ENCODE measurements at regions not wholly inside any gene's neighbourhood (a gene's known extent, or its start where the extent isn't known, plus 50 kb on each side); places are given as distances from the start of the nearest gene placed in this dataset.

GRCh38 chr14:65878586-65878985, 466.1 kb downstream of the FUT8 start:
- no peak for DNase-seq

GRCh38 chr14:65879248-65880009, 466.9 kb downstream of the FUT8 start:
- DNase-seq = no peak

DNA sequence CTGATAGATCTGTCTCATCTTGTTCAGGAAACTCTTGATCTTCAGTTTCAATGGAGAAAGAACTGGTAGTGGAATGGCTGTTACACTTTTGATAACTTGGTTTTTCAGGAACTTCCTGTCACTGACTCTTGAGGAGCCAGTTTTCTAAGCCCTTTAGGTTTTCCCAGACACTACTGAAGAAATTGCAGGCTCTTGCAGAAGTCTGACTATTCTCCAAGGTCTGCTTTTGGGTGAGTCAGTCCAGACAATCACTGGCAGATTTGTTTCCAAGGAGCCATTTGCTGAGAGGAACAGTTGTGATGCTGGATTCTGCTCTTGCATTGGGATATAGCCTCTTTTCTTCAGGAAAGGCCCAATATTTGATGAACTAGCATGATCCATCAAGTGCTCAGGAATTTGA, 468.0 kb downstream of the FUT8 start:
- DNase-seq = no peak

DNA sequence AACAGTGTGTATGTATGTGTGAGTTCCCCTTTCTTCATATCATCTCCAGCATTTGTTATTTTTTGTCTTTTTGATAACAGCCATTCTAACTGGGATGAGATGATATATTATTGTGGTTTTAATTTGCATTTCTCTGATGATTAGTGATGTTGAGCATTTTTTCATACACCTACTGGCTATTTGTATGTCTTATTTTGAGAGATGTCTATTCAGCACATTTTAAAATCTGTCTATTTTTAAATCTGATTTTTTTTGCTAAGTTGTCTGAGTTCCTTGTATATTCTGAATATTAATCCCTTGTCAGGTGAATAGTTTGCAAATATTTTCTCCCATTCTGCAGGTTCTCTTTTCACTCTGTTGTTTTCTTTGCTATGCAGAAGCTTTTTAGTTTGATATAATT, 469.1 kb downstream of the FUT8 start:
- DNase-seq = no peak

DNA sequence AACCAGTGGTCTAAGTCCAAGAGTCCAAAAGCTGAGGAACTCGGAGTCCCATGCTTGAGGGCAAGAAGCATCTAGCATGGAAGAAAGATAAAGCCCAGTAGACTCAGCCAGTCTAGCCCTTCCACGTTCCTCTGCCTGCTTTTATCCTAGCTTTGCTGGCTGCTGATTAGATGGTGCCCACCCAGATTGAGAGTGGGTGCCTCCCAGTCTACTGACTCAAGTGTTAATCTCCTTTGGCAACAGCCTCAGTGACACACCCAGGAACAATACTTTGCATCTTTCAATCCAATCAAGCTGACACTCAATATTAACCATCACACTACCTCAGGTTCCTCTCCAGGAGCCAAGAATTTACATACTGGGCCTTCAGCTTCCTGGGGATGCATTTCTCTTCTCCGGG, 476.1 kb downstream of the FUT8 start:
- DNase-seq = no peak

DNA sequence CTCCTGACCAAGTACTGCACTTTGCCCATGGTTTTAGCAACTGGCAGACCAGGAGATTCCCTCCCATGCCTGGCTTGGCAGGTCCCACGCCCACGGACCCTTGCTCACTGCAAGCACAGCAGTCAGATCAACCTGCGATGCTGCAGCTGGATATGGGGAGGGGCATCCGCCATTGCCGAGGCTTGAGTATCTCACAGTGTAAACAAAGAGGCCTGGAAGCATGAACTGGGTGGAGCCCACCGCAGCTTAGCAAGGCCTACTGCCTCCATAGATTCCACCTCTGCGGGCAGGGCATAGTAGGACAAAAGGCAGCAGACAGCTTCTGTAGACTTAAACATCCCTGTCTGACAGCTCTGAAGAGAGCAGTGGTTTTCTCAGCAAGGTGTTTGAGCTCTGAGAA, 479.8 kb downstream of the FUT8 start:
- no peak for DNase-seq

DNA sequence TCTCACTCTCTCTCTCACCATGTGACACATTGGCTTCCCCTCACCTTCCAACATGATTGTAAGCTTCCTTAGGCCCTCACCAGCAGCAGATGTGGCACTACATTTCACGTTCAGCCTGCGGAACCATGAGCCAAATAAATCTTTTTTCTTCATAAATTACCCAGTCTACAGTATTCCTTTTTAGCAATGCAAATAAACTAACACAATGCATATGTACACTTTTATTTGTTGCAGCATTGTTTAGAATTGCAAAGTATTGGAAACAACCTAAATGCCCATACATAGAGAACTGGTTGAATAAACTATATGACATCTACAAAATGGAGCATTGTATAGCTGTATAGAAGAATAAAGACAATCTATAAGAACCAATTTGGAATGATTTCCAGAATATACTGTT, 487.6 kb downstream of the FUT8 start:
- no peak for DNase-seq

DNA sequence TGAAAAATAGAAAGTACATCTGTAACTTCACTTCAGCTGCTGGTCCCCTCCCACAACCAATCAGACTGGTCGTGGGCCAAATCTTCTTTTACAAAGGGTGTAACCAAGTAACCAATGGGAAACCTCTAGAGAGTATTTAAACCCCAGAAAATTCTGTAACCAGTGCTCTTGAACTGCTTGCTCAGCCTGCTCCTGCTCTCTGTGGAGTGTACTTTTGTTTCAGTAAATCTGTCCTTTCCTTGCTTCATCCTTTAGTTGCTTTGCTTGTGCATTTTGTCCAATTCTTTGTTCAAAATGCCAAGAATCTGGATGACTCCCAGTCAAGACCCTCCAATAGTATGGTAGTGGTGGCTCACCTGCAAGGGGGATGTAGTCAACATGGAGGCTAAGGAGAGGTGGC, 489.1 kb downstream of the FUT8 start:
- DNase-seq = no peak

GRCh38 chr14:65904988-65905387, 492.5 kb downstream of the FUT8 start:
- DNase-seq = no peak

- DNase-seq = no peak
Observed at GRCh38 chr14:65906344-65906743, 493.8 kb downstream of the FUT8 start.

DNA sequence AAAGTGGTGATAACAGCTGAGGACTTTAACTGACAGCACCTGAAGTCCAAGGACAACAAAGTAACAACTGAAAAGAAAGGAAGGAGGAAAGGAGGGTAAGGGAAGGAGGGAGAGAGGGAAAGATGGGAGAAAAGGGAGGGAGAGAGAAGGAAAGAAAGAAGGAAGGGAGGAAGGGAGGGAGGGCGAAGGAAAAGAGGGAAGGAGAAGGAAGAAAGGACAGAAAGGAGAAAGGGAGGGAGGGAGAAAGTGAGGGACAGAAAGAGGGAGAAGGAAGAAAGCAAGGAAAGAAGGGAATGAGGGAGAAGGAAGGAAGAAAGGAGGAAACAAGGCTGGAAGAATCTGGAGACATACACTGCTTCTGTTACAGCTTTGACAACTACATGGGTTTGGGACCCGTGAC, 494.4 kb downstream of the FUT8 start:
- DNase-seq = no peak

DNA sequence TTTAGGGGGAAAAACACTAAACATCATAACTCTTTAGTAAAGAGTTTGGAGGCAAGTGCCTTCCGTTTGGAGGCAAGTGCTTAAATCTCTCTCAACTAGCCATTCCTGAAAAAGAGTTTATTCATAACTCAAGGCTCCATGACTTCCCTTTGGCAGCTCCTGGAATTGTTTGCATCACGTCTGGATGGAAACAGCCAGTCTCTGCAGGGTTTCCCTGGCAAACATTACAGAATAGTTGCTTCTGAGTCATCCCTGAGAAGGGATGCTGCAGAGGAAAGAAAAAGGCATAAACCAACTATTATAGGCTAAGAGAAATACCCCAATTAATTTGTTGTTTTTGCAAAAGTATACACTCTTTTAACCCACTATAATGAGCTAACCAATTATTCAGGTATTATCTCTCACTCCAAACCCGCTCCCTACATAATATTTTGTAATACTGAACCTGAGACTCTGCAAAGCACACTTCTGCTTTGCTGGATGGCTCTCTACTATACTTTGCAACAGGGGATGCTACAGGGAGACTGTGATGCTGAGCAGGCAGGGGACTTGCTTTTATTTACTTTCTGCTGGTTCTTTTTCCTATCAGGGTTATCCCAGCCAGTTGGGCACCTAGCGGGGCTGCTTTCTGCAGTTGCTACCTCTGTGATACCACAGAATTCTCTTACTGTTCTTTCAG, 497.7 kb downstream of the FUT8 start:
- no peak for DNase-seq

DNA sequence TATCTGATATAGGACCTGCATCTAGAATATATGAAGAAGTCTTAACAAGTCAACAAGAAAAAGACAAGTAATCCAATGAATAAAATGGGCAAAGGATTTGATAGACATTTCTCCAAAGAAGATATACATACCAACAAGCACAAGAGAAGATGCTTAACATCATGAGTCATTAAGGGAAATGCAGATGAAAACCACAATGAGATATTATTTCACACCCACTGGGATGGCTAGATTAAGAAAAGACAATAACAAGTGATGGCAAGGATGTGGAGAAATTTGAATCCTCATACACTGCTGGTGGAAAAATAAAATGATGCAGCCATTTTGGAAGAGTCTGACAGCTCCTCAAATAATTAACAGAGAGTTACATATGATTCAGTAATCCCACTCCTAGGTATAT, 502.6 kb downstream of the FUT8 start:
- DNase-seq = no peak

GRCh38 chr14:65916055-65916454, 503.5 kb downstream of the FUT8 start:
- no peak for DNase-seq

DNA sequence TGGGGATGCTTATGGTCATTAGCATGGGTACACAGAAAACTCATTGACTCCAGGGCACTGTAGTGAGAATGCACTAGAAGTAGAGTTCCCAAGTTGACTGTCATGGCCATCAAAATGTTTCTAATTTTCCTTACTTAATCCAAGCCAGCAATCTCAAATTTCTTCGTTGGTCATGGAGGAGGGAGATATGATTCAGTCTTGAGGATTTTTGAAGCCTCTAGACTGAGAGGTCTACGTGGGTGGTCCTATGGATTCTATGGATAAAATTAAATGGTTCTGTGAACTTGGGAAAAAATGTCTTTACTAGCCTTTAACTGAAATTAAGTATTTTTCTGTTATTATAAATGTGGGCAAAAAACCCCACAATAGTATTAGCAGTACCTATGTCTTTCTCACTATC, 508.5 kb downstream of the FUT8 start:
- DNase-seq = no peak

DNA sequence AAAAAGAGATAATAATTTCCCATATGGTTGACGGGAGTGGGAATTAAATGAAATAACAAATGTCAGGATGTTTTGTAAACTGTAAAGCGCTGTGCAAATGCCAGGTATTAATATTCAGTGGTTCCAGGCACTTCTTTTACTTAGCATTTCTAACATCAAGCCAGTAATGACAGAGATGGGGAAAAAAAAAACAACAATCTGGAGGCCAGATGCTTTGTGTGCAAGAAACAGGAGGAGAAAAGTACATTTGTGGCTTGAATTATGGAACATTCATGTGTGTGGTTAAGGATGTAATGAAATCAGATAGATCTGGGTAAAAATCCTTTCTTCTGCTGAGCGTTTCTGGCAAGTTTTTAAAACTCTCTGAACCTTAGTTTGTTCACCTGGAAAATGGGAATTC, 509.6 kb downstream of the FUT8 start:
- no peak for DNase-seq

DNA sequence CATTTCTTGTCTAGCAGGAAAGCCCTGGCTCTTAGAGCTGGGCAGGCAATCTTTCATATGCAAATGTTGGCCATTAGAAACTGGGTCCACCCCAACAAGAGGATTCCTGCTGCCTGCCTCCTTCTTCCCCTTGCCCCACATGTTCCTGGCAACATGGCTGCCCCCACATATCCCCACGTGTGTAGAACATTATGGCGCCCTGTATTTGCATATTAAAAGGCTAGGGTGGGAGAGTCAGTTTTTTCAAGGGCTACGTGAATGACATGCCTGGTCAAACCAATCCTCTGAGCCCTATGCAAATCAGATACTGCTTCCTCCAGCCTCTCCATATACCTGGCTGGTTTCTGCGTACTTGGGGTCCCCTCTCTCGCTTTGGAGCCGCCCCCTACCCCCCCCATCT, 514.0 kb downstream of the FUT8 start:
- no peak for DNase-seq

- DNase-seq = no peak
Observed at GRCh38 chr14:65926935-65927700, 514.6 kb downstream of the FUT8 start.

DNA sequence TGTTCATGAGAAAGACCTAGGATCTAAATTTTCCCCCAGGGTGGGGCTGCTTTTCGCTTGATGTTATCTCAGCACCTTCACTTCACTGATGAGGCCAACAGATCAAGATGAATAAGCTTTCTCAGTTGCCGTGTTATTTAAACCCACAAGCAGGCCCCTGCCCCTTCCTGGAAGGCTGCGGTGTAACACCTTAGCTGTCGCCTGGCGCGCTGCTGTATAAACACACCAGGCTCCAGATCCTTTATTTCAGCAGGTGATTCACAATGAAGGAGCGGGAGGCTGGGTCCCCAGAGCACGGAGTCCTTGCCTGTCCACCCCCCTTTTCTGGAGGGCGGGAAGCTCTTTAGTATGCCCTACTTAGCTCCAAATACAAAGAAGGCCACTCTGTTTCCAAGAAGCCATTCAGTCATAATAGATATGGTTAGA, 515.4 kb downstream of the FUT8 start:
- DNase-seq = peak; percentile 62

DNA sequence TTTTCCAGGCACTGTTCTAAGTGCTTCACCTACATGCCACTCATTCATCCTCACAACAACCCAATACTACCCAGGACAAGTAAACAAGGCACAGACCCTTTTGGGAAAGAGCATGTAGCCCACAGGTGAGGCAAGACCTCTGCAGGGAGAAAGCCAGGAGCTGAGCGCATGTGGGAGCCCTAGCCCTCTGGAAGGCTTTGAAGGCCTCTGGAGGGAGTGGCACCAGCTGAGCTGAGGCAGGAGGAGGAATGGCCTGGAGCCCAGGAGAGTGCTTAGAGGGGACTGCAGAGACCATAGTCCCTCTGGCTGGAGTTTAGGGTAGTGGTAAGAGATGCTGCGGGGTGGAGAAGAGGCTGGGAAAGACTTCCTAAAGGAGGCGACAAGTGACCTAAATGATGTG, 516.5 kb downstream of the FUT8 start:
- no peak for DNase-seq

DNA sequence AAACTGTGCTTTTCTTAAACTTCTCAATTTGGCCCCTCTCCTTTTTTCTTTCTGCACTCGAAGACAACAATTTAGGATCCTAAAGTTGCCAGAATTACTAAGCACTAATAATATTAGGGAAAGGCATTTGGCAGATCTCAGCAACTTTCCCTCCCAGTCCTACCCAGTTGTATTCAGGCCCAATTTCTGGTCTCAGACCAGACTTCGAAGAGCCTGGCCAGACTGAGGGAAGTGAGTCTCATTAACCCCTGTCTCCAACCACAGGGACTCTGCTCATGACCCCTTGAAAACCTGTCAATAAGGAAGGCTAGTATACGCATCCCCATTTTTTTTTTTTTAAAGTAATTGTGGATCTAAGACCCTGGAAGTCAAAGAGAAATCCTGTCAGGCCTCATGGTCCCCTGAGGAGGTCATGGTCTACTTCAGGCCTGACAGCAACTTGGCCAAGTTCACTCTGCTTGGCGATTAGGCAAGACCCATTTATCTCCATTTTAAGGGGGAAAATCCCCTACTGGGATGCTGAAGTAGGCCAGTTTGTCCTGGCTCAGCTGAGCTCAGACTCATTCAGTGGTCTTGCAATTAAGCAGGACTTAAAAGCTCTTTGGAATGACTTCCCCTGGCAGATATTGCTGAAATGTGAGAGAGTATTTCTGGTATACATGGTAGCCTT, 521.0 kb downstream of the FUT8 start:
- DNase-seq = no peak

DNA sequence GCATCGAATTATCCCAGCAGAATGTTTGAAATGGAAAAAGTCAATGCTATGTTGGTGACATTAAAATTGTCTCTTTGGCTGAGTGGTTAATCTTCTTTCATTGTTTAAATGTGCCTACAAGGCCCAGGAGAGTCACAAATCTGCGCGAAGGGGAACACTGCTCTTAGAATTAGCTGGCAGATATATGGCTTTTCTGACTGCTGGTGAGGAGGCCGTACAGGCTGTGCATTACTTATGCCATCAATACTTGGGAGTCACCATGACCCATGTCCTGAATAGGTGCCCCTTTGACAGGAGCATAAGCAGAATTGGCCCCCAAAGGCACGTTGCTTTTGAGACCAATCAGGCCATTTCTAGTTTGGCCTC, 521.5 kb downstream of the FUT8 start:
- DNase-seq = no peak

GRCh38 chr14:65936342-65936975, 523.9 kb downstream of the FUT8 start:
- no peak for DNase-seq
